ENCODE measurements at regions not wholly inside any gene's neighbourhood (a gene's known extent, or its start where the extent isn't known, plus 50 kb on each side); places are given as distances from the start of the nearest gene placed in this dataset.

- DNase-seq: no peak
- Histone ChIP-seq H3K27me3 (no peaks in the 10 kb centered on the region), H3K9me3 (no peaks in the 10 kb centered on the region), H3K4me3 (no peak overlapping the region), H3K4me1 (no peaks in the 10 kb centered on the region), H3K36me3 (no peaks in the 10 kb centered on the region), H3K27ac (no peak overlapping the region)
- intact Hi-C loops (cut with DNase I): no loop called here
- no peak for TF ChIP-seq CTCF (IDR thresholded peaks at IDR 0.05)
- ATAC-seq: no peak
Observed at GRCh38 chr1:191577213-191577612, 581.0 kb upstream of the RGS18 start.

- H3K27ac ChIP-seq: no peak overlapping the region
- DNase-seq (no peak), ATAC-seq (no peak)
- intact Hi-C loops (cut with DNase I): no loop called here
- no peak for TF ChIP-seq CTCF (IDR thresholded peaks at IDR 0.05)
- no peaks in the 10 kb centered on the region for H3K36me3 ChIP-seq
- H3K27me3 ChIP-seq: no peaks in the 10 kb centered on the region
- no peaks in the 10 kb centered on the region for H3K4me1 ChIP-seq
- no peaks in the 10 kb centered on the region for H3K9me3 ChIP-seq
- H3K4me3 ChIP-seq: no peak overlapping the region
Observed at GRCh38 chr1:191578281-191578680, 580.0 kb upstream of the RGS18 start.

GRCh38 chr1:191579019-191579418 is 579.2 kb upstream of the RGS18 start:
- DNase-seq (no peak), ATAC-seq (no peak)
- Histone ChIP-seq H3K4me1 (no peaks in the 10 kb centered on the region), H3K27me3 (no peaks in the 10 kb centered on the region), H3K36me3 (no peaks in the 10 kb centered on the region), H3K27ac (no peak overlapping the region), H3K4me3 (no peak overlapping the region), H3K9me3 (no peaks in the 10 kb centered on the region)
- no peak for TF ChIP-seq CTCF (IDR thresholded peaks at IDR 0.05)
- intact Hi-C loops (cut with DNase I): no loop called here

- no peaks in the 10 kb centered on the region for H3K36me3 ChIP-seq
- intact Hi-C loops (cut with DNase I): no loop called here
- no peaks in the 10 kb centered on the region for H3K27me3 ChIP-seq
- ATAC-seq (no peak), DNase-seq (no peak)
- H3K27ac ChIP-seq: no peak overlapping the region
- H3K9me3 ChIP-seq: no peaks in the 10 kb centered on the region
- H3K4me1 ChIP-seq: no peaks in the 10 kb centered on the region
- no peak for TF ChIP-seq CTCF (IDR thresholded peaks at IDR 0.05)
- H3K4me3 ChIP-seq: no peak overlapping the region
Observed at GRCh38 chr1:191582169-191582568, 576.1 kb upstream of the RGS18 start.

GRCh38 chr1:191585095-191585494 is 573.2 kb upstream of the RGS18 start:
- DNase-seq (no peak), ATAC-seq (no peak)
- TF ChIP-seq CTCF (IDR thresholded peaks at IDR 0.05): no peak
- intact Hi-C loops (cut with DNase I): no loop called here
- no peak overlapping the region for H3K4me3 ChIP-seq
- H3K9me3 ChIP-seq: no peaks in the 10 kb centered on the region
- no peaks in the 10 kb centered on the region for H3K36me3 ChIP-seq
- H3K27ac ChIP-seq: no peak overlapping the region
- H3K27me3 ChIP-seq: no peaks in the 10 kb centered on the region
- H3K4me1 ChIP-seq: no peaks in the 10 kb centered on the region

GRCh38 chr1:191588905-191589304 is 569.4 kb upstream of the RGS18 start:
- no peak for TF ChIP-seq CTCF (IDR thresholded peaks at IDR 0.05)
- Histone ChIP-seq H3K27me3 (no peaks in the 10 kb centered on the region), H3K4me1 (no peaks in the 10 kb centered on the region), H3K27ac (no peak overlapping the region), H3K9me3 (no peaks in the 10 kb centered on the region), H3K4me3 (no peak overlapping the region), H3K36me3 (no peaks in the 10 kb centered on the region)
- ATAC-seq (no peak), DNase-seq (no peak)
- intact Hi-C loops (cut with DNase I): no loop called here
